NT2/D1 (cell line): ENCODE measurements at regions not wholly inside any gene's neighbourhood (a gene's known extent, or its start where the extent isn't known, plus 50 kb on each side); places are given as distances from the start of the nearest gene placed in this dataset.

Experiments
- DNase-seq: peaks from one replicate; pipeline ENCODE4 v3.0.0-alpha.2; 2011; ENCODE audit warnings: low read depth, low spot score
- H3K27me3 ChIP-seq: 2 replicates; pipeline ENCODE4 v1.6.0; 2011; ENCODE audit warnings: mild to moderate bottlenecking; ENCODE audit not compliant: insufficient read length, insufficient read depth
- H3K36me3 ChIP-seq: 2 replicates; pipeline ENCODE4 v1.6.1; 2011; ENCODE audit warnings: mild to moderate bottlenecking, low read length, mixed read lengths; ENCODE audit not compliant: insufficient read depth, insufficient read length
- H3K4me1 ChIP-seq: 2 replicates; pipeline ENCODE4 v1.5.1; 2011; ENCODE audit not compliant: insufficient read depth, insufficient read length
- H3K4me3 ChIP-seq: 2 replicates; pipeline ENCODE4 v1.5.1; 2011; ENCODE audit warnings: low read depth; ENCODE audit not compliant: insufficient read length
- H3K9ac ChIP-seq: 2 replicates; pipeline ENCODE4 v1.6.0; 2011; ENCODE audit warnings: low read depth; ENCODE audit not compliant: insufficient read length
- H3K9me3 ChIP-seq: 2 replicates; pipeline ENCODE4 v1.5.1; 2011; ENCODE audit warnings: mild to moderate bottlenecking, low read length; ENCODE audit not compliant: insufficient read depth
- SUZ12 ChIP-seq: IDR thresholded peaks from 2 replicates; pipeline ENCODE4 v1.6.1; 2011; ENCODE audit not compliant: insufficient read length, insufficient read depth; ENCODE audit errors: extremely low read depth
- YY1 ChIP-seq: IDR thresholded peaks from 2 replicates; pipeline ENCODE4 v1.6.1; 2011; ENCODE audit not compliant: insufficient read length, insufficient read depth
- ZNF274 ChIP-seq: IDR thresholded peaks from 2 replicates; pipeline ENCODE4 v1.6.1; 2011; ENCODE audit warnings: mild to moderate bottlenecking, low read depth, low read length

- no peak for DNase-seq
- Histone ChIP-seq H3K9me3 (peaks cover 14% of the 10 kb centered on the region; the same call in 1 of the 2 replicates), H3K36me3 (no peaks in the 10 kb centered on the region)
Measured at GRCh38 chr5:5588386-5588785, 165.9 kb downstream of the ICE1 start.

GRCh38 chr5:5587474-5587873 lies 165.0 kb downstream of the ICE1 start:
- no peak for TF ChIP-seq YY1
- TF ChIP-seq ZNF274: no peak
- no peak for TF ChIP-seq SUZ12

More at GRCh38 chr5:5588386-5588785, 165.9 kb downstream of the ICE1 start:
- Histone ChIP-seq H3K4me1 (no peaks in the 10 kb centered on the region), H3K9ac (no peak overlapping the region), H3K4me3 (no peak overlapping the region), H3K27me3 (no peaks in the 10 kb centered on the region)
- TF ChIP-seq YY1 (no peak), SUZ12 (no peak), ZNF274 (no peak)

GRCh38 chr5:5586721-5587120 lies 164.2 kb downstream of the ICE1 start:
- DNase-seq: no peak
- Histone ChIP-seq H3K9ac (no peak overlapping the region), H3K4me1 (no peaks in the 10 kb centered on the region), H3K36me3 (no peaks in the 10 kb centered on the region), H3K27me3 (no peaks in the 10 kb centered on the region), H3K4me3 (no peak overlapping the region), H3K9me3 (peaks cover 14% of the 10 kb centered on the region; the same call in 1 of the 2 replicates)
- TF ChIP-seq ZNF274: no peak

More at GRCh38 chr5:5587474-5587873, 165.0 kb downstream of the ICE1 start:
- Histone ChIP-seq H3K9ac (no peak overlapping the region), H3K27me3 (no peaks in the 10 kb centered on the region), H3K9me3 (peaks cover 14% of the 10 kb centered on the region; the same call in 1 of the 2 replicates), H3K36me3 (no peaks in the 10 kb centered on the region), H3K4me1 (no peaks in the 10 kb centered on the region), H3K4me3 (no peak overlapping the region)
- no peak for DNase-seq

- Histone ChIP-seq H3K9me3 (peaks cover 14% of the 10 kb centered on the region; the same call in 1 of the 2 replicates), H3K27me3 (no peaks in the 10 kb centered on the region), H3K36me3 (no peaks in the 10 kb centered on the region), H3K9ac (no peak overlapping the region), H3K4me1 (no peaks in the 10 kb centered on the region), H3K4me3 (no peak overlapping the region)
- no peak for DNase-seq
- TF ChIP-seq YY1 (no peak), SUZ12 (no peak), ZNF274 (no peak)
Measured at GRCh38 chr5:5585751-5586341, 163.4 kb downstream of the ICE1 start.

GRCh38 chr5:5584751-5585150 lies 162.3 kb downstream of the ICE1 start:
- Histone ChIP-seq H3K36me3 (no peaks in the 10 kb centered on the region), H3K9me3 (peaks cover 14% of the 10 kb centered on the region; the same call in 1 of the 2 replicates)
- no peak for DNase-seq

GRCh38 chr5:5584236-5584745 lies 161.8 kb downstream of the ICE1 start:
- Histone ChIP-seq H3K9me3 (peaks cover 14% of the 10 kb centered on the region; the same call in 1 of the 2 replicates), H3K4me3 (no peak overlapping the region), H3K36me3 (no peaks in the 10 kb centered on the region), H3K27me3 (no peaks in the 10 kb centered on the region), H3K9ac (no peak overlapping the region), H3K4me1 (no peaks in the 10 kb centered on the region)
- no peak for TF ChIP-seq SUZ12
- no peak for TF ChIP-seq YY1
- no peak for TF ChIP-seq ZNF274
- DNase-seq: no peak

More at GRCh38 chr5:5584751-5585150, 162.3 kb downstream of the ICE1 start:
- no peak overlapping the region for H3K4me3 ChIP-seq
- H3K27me3 ChIP-seq: no peaks in the 10 kb centered on the region
- H3K9ac ChIP-seq: no peak overlapping the region
- TF ChIP-seq YY1 (no peak), ZNF274 (no peak), SUZ12 (no peak)
- H3K4me1 ChIP-seq: no peaks in the 10 kb centered on the region

- H3K9me3 ChIP-seq: peaks cover 14% of the 10 kb centered on the region; the same call in 1 of the 2 replicates
- no peak for TF ChIP-seq SUZ12
- no peak for TF ChIP-seq YY1
- no peak for TF ChIP-seq ZNF274
- H3K36me3 ChIP-seq: no peaks in the 10 kb centered on the region
- DNase-seq: no peak
- no peak overlapping the region for H3K9ac ChIP-seq
- no peak overlapping the region for H3K4me3 ChIP-seq
- no peaks in the 10 kb centered on the region for H3K27me3 ChIP-seq
- no peaks in the 10 kb centered on the region for H3K4me1 ChIP-seq
Measured at GRCh38 chr5:5583832-5584231, 161.4 kb downstream of the ICE1 start.
